ENCODE measurements at regions not wholly inside any gene's neighbourhood (a gene's known extent, or its start where the extent isn't known, plus 50 kb on each side); places are given as distances from the start of the nearest gene placed in this dataset.

DNA sequence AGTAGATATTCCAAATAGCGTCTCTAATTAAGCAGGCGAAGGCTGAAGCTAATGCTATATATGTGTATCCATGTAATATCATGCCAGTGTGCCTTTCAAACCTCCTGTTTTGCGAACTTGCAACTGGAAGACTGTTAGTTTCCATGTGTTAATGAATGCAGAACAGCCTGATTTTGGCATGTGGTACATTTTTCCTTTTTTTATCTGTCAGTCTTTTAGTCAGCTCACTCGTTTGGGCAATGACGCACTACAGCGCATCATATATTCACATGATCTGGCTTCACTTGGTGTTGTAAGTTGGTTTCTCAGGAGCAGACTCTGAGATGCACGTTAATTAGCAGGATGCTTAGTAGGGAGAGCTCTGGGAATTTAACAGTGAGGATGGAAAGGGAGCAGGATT, 210.4 kb upstream of the CA10 start:
- Histone ChIP-seq H3K4me3 (no peak overlapping the region), H3K36me3 (peaks cover 0 to 2% (median 0%) of the 10 kb centered on the region in 4 donors), H3K27me3 (peaks cover 0 to 4% of the 10 kb centered on the region in 2 donors), H3K27ac (no peak overlapping the region), H3K9me3 (no peaks in the 10 kb centered on the region), H3K4me1 (no peaks in the 10 kb centered on the region)
- intact Hi-C loops (cut with DNase I): no loop called here
- WGBS (ENCODE audit: insufficient coverage, low coverage, low lambda C conversion rate, missing lambda C conversion rate): 37% methylated on average over 7 of the region's 7 CpGs
- ATAC-seq (no peak), DNase-seq (no peak)
- no peak for TF ChIP-seq POLR2A (IDR thresholded peaks at IDR 0.05)

DNA sequence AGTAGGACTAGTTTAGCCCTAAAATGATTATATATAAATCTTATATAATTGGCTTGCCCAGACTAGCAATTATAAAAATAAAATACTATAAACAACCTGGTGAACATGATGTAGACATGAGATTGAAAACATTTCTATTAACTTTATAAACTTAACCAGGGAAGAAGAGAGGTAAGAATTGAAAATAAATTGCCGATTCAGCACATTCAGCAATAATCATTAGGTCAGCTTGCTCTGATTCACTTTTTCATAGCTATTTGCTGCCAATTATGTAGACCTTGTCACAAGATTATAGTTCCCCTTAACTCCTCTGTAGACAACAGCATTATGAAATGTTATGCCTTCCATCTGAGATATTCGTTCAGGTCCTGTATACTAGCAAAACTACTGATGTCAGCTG, 199.3 kb upstream of the CA10 start:
- H3K36me3 ChIP-seq: no peaks in the 10 kb centered on the region
- TF ChIP-seq, protein P1, sequence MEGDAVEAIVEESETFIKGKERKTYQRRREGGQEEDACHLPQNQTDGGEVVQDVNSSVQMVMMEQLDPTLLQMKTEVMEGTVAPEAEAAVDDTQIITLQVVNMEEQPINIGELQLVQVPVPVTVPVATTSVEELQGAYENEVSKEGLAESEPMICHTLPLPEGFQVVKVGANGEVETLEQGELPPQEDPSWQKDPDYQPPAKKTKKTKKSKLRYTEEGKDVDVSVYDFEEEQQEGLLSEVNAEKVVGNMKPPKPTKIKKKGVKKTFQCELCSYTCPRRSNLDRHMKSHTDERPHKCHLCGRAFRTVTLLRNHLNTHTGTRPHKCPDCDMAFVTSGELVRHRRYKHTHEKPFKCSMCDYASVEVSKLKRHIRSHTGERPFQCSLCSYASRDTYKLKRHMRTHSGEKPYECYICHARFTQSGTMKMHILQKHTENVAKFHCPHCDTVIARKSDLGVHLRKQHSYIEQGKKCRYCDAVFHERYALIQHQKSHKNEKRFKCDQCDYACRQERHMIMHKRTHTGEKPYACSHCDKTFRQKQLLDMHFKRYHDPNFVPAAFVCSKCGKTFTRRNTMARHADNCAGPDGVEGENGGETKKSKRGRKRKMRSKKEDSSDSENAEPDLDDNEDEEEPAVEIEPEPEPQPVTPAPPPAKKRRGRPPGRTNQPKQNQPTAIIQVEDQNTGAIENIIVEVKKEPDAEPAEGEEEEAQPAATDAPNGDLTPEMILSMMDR (IDR thresholded peaks at IDR 0.05): no peak
- TF ChIP-seq POLR2A (IDR thresholded peaks at IDR 0.05): no peak
- H3K27me3 ChIP-seq: peaks cover 0 to 6% of the 10 kb centered on the region in 2 donors
- H3K9me3 ChIP-seq: no peaks in the 10 kb centered on the region
- DNase-seq: no peak
- no peak overlapping the region for H3K27ac ChIP-seq
- no peak for ATAC-seq
- intact Hi-C loops (cut with DNase I): no loop called here
- no peak overlapping the region for H3K4me3 ChIP-seq
- H3K4me1 ChIP-seq: no peaks in the 10 kb centered on the region
- WGBS (ENCODE audit: insufficient coverage, low coverage, low lambda C conversion rate, missing lambda C conversion rate): 66% methylated on average over 2 of the region's 2 CpGs

DNA sequence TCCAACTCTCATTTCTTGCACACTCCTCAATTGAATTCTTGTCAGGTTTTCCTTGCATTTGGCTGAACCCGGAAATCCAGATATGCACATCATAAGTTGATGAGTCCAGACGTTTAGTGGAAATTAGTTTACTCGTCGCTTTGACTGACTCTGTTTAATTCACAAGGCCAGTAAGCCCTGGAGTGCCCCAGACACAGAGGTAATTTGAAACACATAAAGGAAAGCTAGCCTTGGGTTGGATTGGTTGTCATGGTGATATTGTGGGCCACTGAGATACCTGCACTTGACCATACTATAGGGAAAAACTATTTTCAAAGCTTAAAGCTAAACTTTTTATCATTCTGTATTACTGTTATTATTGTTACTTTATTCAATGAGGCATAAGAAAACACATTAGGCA, 178.3 kb upstream of the CA10 start:
- ATAC-seq (no peak), DNase-seq (no peak)
- Histone ChIP-seq H3K9me3 (no peaks in the 10 kb centered on the region), H3K4me1 (no peaks in the 10 kb centered on the region), H3K27me3 (no peaks in the 10 kb centered on the region), H3K27ac (no peak overlapping the region), H3K36me3 (no peaks in the 10 kb centered on the region), H3K4me3 (no peak overlapping the region)
- TF ChIP-seq POLR2A (IDR thresholded peaks at IDR 0.05): no peak
- TF ChIP-seq, protein P1 (IDR thresholded peaks at IDR 0.05): no peak
- intact Hi-C loops (cut with DNase I): no loop called here
- 21% methylated on average over 4 of the region's 4 CpGs for WGBS (ENCODE audit: insufficient coverage, low coverage, low lambda C conversion rate, missing lambda C conversion rate)

DNA sequence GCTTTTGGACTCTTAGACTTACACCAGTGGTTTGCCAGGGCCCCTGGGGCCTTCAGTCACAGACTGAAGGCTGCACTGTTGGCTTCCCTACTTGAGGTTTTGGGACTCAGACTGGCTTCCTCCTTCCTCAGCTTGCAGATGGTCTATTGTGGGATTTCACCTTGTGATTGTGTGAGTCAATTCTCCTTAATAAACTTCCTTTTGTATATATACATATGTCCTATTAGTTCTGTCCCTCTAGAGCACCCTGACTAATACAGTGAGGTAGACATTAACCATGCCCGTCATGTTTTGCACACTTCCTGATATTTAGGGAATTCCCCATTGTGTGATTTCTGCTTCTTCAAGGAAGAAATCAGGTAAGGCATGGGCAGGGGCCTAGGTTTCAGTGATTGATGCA, 147.8 kb upstream of the CA10 start:
- intact Hi-C loops (cut with DNase I): no loop called here
- Histone ChIP-seq H3K27me3 (no peaks in the 10 kb centered on the region), H3K27ac (no peak overlapping the region), H3K4me1 (no peaks in the 10 kb centered on the region), H3K4me3 (no peak overlapping the region), H3K9me3 (no peaks in the 10 kb centered on the region), H3K36me3 (no peaks in the 10 kb centered on the region)
- TF ChIP-seq, protein P1 (IDR thresholded peaks at IDR 0.05): no peak
- TF ChIP-seq POLR2A (IDR thresholded peaks at IDR 0.05): no peak
- no peak for ATAC-seq
- no peak for DNase-seq
- WGBS (ENCODE audit: insufficient coverage, low coverage, low lambda C conversion rate, missing lambda C conversion rate): 50% methylated on average over 1 of the region's 1 CpG

DNA sequence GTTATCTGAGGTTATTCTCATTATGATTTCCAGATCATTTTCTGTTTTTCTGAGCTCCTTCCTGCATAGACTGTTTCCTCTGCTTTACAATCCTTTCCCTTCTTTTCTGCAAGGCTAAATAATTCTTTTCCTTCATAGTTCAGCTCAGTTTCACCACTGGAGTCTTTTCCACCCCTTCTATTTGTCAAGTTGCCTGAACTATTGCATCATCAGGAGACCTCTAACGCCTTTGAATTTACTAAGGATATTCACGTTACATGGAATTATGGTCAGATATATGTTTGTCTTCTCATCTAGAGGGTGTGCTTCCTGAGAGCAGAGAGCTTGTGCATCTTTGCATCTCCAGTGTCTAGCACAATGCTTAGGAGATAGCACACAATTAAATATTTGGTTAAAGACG, 140.4 kb upstream of the CA10 start:
- no peak for TF ChIP-seq POLR2A (IDR thresholded peaks at IDR 0.05)
- TF ChIP-seq, protein P1 (IDR thresholded peaks at IDR 0.05): no peak
- DNase-seq (no peak), ATAC-seq (no peak)
- no peak overlapping the region for H3K27ac ChIP-seq
- no peaks in the 10 kb centered on the region for H3K27me3 ChIP-seq
- intact Hi-C loops (cut with DNase I): loop anchor here in 1 of 2 donors (10.0 kb wide), 1 partner anchor 124 kb away; no protein-coding TSS in a partner anchor
- no peaks in the 10 kb centered on the region for H3K4me1 ChIP-seq
- no peaks in the 10 kb centered on the region for H3K36me3 ChIP-seq
- H3K9me3 ChIP-seq: no peaks in the 10 kb centered on the region
- WGBS (ENCODE audit: insufficient coverage, low coverage, low lambda C conversion rate, missing lambda C conversion rate): 56% methylated on average over 3 of the region's 3 CpGs
- H3K4me3 ChIP-seq: no peak overlapping the region
